Endothelial cell of umbilical vein (primary cell): ENCODE measurements at regions not wholly inside any gene's neighbourhood (a gene's known extent, or its start where the extent isn't known, plus 50 kb on each side); places are given as distances from the start of the nearest gene placed in this dataset.
"Not testable (repeated sequence)": the region's sequence is repeated elsewhere in the genome, so short reads cannot be mapped to it uniquely, and the experiment has no call there.

Source experiments
- BruUV-seq: library from RNA; stranded (reverse); fragments of 400-500 nt; replicated peaks from 2 replicates; lab custom pipeline; 2021; lab: Mats Ljungman, UMichigan
- CTCF ChIA-PET: fragments of 300-600, 350-600 bp; sonication (Branson Sonifier 250); formaldehyde crosslinking; loops from one replicate; lab custom pipeline; 2021; ENCODE audit warnings: antibody characterized with exemption, inconsistent platforms; lab: Charles Lee
- POLR2A ChIA-PET: fragments of 300-600, 350-600 bp; sonication (Branson Sonifier 250); formaldehyde crosslinking; loops from one replicate; lab custom pipeline; 2021; ENCODE audit warnings: antibody characterized with exemption, inconsistent platforms; lab: Charles Lee
- DNase-seq: peaks from one replicate; pipeline ENCODE4 v3.0.0-alpha.2; 2011; ENCODE audit warnings: low read depth, low spot score
- FAIRE-seq: peaks from 2 replicates; lab custom pipeline; 2011; peaks lifted over from hg19 to GRCh38; lab: Jason Lieb, UNC
- H2AFZ ChIP-seq: 2 replicates; pipeline ENCODE4 v1.6.0; 2012; ENCODE audit warnings: low read depth, low read length, control low read depth, inconsistent platforms
- H3K27ac ChIP-seq: 2 replicates; pipeline ENCODE4 v1.5.1; 2011; ENCODE audit warnings: low read depth, mild to moderate bottlenecking, control low read depth, low read length, moderate library complexity; ENCODE audit not compliant: insufficient read depth
- H3K27me3 ChIP-seq, 2 experiments: 2 replicates each; pipeline versions ENCODE4 v1.6.0 to v1.6.1; 2011; ENCODE audit warnings: low read length in 2 of 2, mixed read lengths in 1 of 2; ENCODE audit not compliant: control insufficient read depth in 2 of 2, insufficient read depth in 2 of 2
- H3K36me3 ChIP-seq, 2 experiments: 2 replicates in 1 of 2; 3 replicates in 1 of 2; pipeline ENCODE4 v1.5.1; 2011; ENCODE audit warnings: low read length in 2 of 2, mild to moderate bottlenecking in 1 of 2, moderate library complexity in 1 of 2; ENCODE audit not compliant: control insufficient read depth in 2 of 2, insufficient read depth in 2 of 2; ENCODE audit errors: extremely low read depth in 1 of 2
- H3K4me1 ChIP-seq: 3 replicates; pipeline ENCODE4 v1.5.1; 2011; ENCODE audit warnings: mild to moderate bottlenecking, low read length; ENCODE audit not compliant: control insufficient read depth, insufficient read depth; ENCODE audit errors: extremely low read depth
- H3K4me2 ChIP-seq: 2 replicates; pipeline ENCODE4 v1.6.1; 2011; ENCODE audit warnings: low read length, control low read depth, mixed read lengths; ENCODE audit not compliant: insufficient read depth
- H3K4me3 ChIP-seq, 3 experiments: fragments of 200-600 bp in 1 of 3; sonication (generic), shearing (Covaris generic) in 1 of 3; replicated peaks in 1 of 3; 2 replicates each; pipeline ENCODE4 v1.5.1; 2011 to 2016; ENCODE audit warnings: control low read depth in 3 of 3, low read length in 3 of 3, mild to moderate bottlenecking in 2 of 3, inconsistent platforms in 1 of 3, low read depth in 1 of 3, moderate library complexity in 1 of 3; ENCODE audit not compliant: insufficient read depth in 1 of 3
- H3K79me2 ChIP-seq: 2 replicates; pipeline ENCODE4 v1.6.0; 2012; ENCODE audit warnings: low read length, inconsistent platforms; ENCODE audit not compliant: control insufficient read depth, insufficient read depth
- H3K9ac ChIP-seq: replicated peaks from 2 replicates; pipeline ENCODE3; 2011; ENCODE audit warnings: low read length, control low read depth; ENCODE audit not compliant: insufficient read depth; ENCODE audit errors: extremely low read depth
- H3K9me1 ChIP-seq: replicated peaks from 3 replicates; pipeline ENCODE4 v1.6.0; 2011; ENCODE audit warnings: mild to moderate bottlenecking, low read length; ENCODE audit not compliant: control insufficient read depth, insufficient read depth; ENCODE audit errors: extremely low read depth
- H3K9me3 ChIP-seq: replicated peaks from 2 replicates; pipeline ENCODE4 v1.5.1; 2012; ENCODE audit warnings: low read length, inconsistent platforms; ENCODE audit not compliant: control insufficient read depth, insufficient read depth
- H4K20me1 ChIP-seq: replicated peaks from 2 replicates; pipeline ENCODE3; 2011; ENCODE audit warnings: mild to moderate bottlenecking, low read length; ENCODE audit not compliant: control insufficient read depth, insufficient read depth; ENCODE audit errors: extremely low read depth
- EZH2 ChIP-seq: IDR thresholded peaks from 2 replicates; pipeline ENCODE4 v1.6.1; 2012; ENCODE audit warnings: borderline replicate concordance, low read depth, mild to moderate bottlenecking, moderate library complexity, low read length, inconsistent platforms; ENCODE audit not compliant: severe bottlenecking
- FOS ChIP-seq: IDR thresholded peaks from 2 replicates; pipeline ENCODE4 v1.6.1; 2011; ENCODE audit warnings: mild to moderate bottlenecking, low read length, moderate library complexity, borderline replicate concordance; ENCODE audit not compliant: insufficient read depth
- GATA2 ChIP-seq: IDR thresholded peaks from 2 replicates; pipeline ENCODE4 v1.7.0; 2011; ENCODE audit warnings: low read depth, mild to moderate bottlenecking, moderate library complexity, mixed read lengths, low read length; ENCODE audit not compliant: insufficient read length, insufficient read depth
- JUN ChIP-seq: IDR thresholded peaks from 2 replicates; pipeline ENCODE4 v1.6.1; 2011; ENCODE audit warnings: borderline replicate concordance, low read depth; ENCODE audit not compliant: insufficient read length, insufficient read depth
- MYC ChIP-seq: IDR thresholded peaks from one replicate; pipeline ENCODE4 v1.6.1; 2011; ENCODE audit warnings: mild to moderate bottlenecking, low read depth, low read length
- POLR2A ChIP-seq: IDR thresholded peaks from 2 replicates; pipeline ENCODE4 v1.6.1; 2012; ENCODE audit warnings: low read depth, mild to moderate bottlenecking, control low read depth, low read length
- POLR2AphosphoS5 ChIP-seq: IDR thresholded peaks from 2 replicates; pipeline ENCODE4 v1.6.1; 2012; ENCODE audit warnings: low read depth, mild to moderate bottlenecking, control low read depth, low read length, moderate library complexity; ENCODE audit not compliant: insufficient read depth
- dilution Hi-C: fragments of 300-500 bp; cut with MboI; formaldehyde crosslinking; loops from one replicate; pipeline ENCODE4 v1.15.0; 2019; ENCODE audit warnings: low sequenced_read_pairs; ENCODE audit not compliant: extremely low pct_ligation_motif_present
- intact Hi-C: fragments of 100-400 bp; cut with micrococcal nuclease; formaldehyde crosslinking; loops from one replicate; pipeline ENCODE4 v1.10.0; 2022
- TF ChIP-seq, protein P1 (sequence below): IDR thresholded peaks from 2 replicates; pipeline ENCODE4 v1.6.1; 2011; ENCODE audit not compliant: insufficient read depth, insufficient read length
- TF ChIP-seq, protein P2 (sequence below), 2 donors: IDR thresholded peaks; 1 replicate in 1 of 2; 2 replicates in 1 of 2; pipeline ENCODE4 v1.5.1; 2011; ENCODE audit warnings: low read length in 2 of 2, mild to moderate bottlenecking in 2 of 2, moderate library complexity in 2 of 2, control low read depth in 1 of 2, inconsistent platforms in 1 of 2, low read depth in 1 of 2; ENCODE audit not compliant: insufficient read depth in 1 of 2; ENCODE audit errors: extremely low read depth in 1 of 2

DNA sequence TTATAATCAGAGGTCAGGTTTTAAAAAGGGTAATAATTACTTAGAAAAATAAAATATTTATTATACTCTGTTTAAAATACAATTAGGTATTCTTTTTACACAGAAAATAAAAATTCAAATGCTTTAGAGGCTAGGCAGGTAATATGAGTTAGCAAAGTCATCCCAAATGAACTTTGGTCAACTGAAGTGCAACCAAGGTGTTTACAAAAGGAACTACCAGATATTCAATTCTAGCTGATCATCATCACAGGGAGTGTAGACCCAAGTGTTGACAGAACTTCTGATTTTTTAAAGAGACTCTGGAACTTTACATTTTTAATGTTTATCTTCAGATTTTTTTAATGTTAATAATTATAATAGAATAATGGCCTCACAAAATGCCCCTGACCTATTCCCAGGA lies 59.3 kb upstream of the COL5A2 start:
- intact Hi-C loops, result no loop called here
- no peaks in the 10 kb centered on the region for H3K36me3 ChIP-seq
- H3K9me1 ChIP-seq, result no peaks in the 10 kb centered on the region
- DNase-seq (no peak), FAIRE-seq (no peak)
- no peak overlapping the region for H2AFZ ChIP-seq
- H3K4me2 ChIP-seq, result no peak overlapping the region
- H4K20me1 ChIP-seq, result no peaks in the 10 kb centered on the region
- H3K9me3 ChIP-seq, result no peaks in the 10 kb centered on the region
- H3K27ac ChIP-seq, result no peak overlapping the region
- CTCF ChIA-PET, result interaction anchor here (1.8 kb wide), 1 partner anchor 9 kb away, joined by 5 read pairs; no protein-coding TSS in a partner anchor
- H3K4me3 ChIP-seq, result no peak overlapping the region
- POLR2A ChIA-PET, result no interaction called here
- no peak overlapping the region for H3K9ac ChIP-seq
- no peaks in the 10 kb centered on the region for H3K79me2 ChIP-seq
- TF ChIP-seq POLR2AphosphoS5 (no peak), JUN (no peak), MYC (no peak), GATA2 (no peak), POLR2A (no peak), EZH2 (no peak), FOS (no peak)
- TF ChIP-seq, protein P1, sequence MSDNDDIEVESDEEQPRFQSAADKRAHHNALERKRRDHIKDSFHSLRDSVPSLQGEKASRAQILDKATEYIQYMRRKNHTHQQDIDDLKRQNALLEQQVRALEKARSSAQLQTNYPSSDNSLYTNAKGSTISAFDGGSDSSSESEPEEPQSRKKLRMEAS, result no peak
- TF ChIP-seq, protein P2, sequence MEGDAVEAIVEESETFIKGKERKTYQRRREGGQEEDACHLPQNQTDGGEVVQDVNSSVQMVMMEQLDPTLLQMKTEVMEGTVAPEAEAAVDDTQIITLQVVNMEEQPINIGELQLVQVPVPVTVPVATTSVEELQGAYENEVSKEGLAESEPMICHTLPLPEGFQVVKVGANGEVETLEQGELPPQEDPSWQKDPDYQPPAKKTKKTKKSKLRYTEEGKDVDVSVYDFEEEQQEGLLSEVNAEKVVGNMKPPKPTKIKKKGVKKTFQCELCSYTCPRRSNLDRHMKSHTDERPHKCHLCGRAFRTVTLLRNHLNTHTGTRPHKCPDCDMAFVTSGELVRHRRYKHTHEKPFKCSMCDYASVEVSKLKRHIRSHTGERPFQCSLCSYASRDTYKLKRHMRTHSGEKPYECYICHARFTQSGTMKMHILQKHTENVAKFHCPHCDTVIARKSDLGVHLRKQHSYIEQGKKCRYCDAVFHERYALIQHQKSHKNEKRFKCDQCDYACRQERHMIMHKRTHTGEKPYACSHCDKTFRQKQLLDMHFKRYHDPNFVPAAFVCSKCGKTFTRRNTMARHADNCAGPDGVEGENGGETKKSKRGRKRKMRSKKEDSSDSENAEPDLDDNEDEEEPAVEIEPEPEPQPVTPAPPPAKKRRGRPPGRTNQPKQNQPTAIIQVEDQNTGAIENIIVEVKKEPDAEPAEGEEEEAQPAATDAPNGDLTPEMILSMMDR (IDR thresholded peaks at IDR 0.05; ENCODE audit: extremely low read depth in 1 of 2, insufficient read depth in 1 of 2, low read depth in 1 of 2, low read length in 2 of 2), result no peak
- H3K27me3 ChIP-seq, result no peaks in the 10 kb centered on the region
- H3K4me1 ChIP-seq, result no peaks in the 10 kb centered on the region
- dilution Hi-C loops, result no loop called here
- BruUV-seq, result no TSS peak

DNA sequence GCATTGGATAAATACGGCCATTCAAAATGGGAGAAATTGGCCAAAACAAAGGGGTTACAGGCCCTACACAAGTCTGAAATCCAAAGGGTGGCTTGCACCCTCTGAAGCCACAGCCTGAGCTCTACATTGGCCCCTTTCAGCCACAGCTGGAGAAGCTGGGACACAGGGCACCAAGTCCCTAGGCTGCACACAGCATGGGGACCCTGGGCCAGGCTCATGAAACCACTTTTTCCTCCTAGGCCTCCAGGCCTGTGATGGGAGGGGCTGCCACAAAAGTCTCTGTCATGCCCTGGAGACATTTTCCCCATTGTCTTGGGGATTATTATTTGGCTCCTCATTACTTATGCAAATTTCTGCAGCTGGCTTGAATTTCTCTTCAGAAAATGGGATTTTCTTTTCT lies 64.3 kb upstream of the COL5A2 start:
- intact Hi-C loops, H3K9me3 ChIP-seq, H3K4me3 ChIP-seq, BruUV-seq, CTCF ChIA-PET, H3K4me2 ChIP-seq, H2AFZ ChIP-seq, H3K27ac ChIP-seq, H3K9me1 ChIP-seq, H3K79me2 ChIP-seq, DNase-seq, FAIRE-seq, H3K4me1 ChIP-seq, H4K20me1 ChIP-seq, dilution Hi-C loops, POLR2A ChIA-PET, H3K36me3 ChIP-seq, H3K9ac ChIP-seq, H3K27me3 ChIP-seq: not testable (repeated sequence)
